HG03108 (cell line): ENCODE measurements at regions not wholly inside any gene's neighbourhood (a gene's known extent, or its start where the extent isn't known, plus 50 kb on each side); places are given as distances from the start of the nearest gene placed in this dataset.
A peak's percentile ranks its signal among the peaks of the same experiment; 100 is the strongest.

Experiments
- ATAC-seq: cut with Tn5 transposase; IDR thresholded peaks from one replicate; pipeline ENCODE4 v1.9.1; 2021; ENCODE audit warnings: moderate library complexity; ENCODE audit not compliant: unreplicated experiment

DNA sequence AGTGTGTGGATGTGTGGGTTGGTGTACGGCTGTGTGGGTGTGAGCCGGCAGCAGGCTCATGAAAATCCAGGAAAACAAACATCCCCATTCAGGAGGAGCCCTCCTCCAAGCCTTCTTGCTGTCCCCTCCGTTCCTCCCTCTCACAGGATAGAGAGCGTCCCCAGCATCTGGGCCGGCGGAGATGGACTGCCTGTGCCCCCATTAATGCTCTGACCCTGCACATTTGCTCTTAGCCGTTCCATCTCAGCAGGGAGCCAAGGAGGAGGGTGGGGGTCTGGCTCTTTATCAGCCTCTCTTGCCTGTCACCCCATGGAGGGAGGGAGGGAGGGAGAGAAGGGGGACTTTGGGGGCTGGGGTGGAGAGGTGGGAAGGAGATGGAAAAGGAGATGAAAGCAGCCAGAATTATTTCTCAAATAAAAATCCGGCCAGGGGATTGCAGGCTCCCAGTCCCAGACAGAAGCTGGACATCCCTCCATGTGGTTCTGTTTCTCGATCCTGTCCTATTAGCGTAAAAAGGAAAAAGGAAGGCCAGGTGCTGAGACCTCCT is 240.0 kb upstream of the ZFHX3 start:
- ATAC-seq: no peak

DNA sequence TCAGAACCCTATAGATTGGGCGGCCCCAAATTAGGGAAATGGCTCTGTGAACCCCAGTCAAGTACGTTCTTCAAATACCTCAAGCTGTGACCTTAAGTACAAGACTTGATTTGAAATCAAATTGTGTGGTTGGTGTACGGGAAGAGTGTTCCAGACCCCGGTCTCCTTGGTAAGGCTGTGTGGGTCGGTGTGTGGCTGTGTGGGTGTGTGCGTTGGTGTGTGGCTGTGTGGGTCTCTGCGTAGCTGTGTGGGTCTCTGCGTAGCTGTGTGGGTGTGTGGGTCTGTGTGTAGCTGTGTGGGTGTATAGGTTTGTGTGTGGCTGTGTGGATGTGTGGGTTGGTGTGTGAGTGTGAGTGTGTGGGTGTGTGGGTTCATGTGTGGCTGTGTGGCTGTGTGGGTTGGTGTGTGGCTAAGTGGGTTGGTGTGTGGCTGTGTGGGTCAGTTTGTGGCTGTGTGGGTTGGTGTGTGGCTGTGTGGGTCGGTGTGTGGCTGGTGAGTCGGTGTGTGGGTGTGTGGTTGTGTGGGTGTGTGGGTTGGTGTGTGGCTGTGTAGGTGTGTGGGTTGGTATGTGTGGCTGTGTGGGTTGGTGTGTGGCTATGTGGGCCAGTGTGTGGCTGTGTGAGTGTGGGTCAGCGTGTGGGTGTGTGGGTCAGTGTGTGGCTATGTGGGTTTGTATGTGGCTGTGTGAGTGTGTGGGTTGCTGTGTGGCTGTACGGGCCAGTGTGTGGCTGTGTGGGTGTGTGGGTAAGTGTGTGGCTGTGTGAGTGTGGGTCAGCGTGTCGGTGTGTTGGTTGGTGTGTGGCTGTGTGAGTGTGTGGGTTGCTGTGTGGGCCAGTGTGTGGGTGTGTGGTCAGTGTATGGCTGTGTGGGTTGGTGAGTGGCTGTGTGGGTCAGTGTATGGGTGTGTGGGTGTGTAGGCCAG is 238.7 kb upstream of the ZFHX3 start:
- no peak for ATAC-seq

DNA sequence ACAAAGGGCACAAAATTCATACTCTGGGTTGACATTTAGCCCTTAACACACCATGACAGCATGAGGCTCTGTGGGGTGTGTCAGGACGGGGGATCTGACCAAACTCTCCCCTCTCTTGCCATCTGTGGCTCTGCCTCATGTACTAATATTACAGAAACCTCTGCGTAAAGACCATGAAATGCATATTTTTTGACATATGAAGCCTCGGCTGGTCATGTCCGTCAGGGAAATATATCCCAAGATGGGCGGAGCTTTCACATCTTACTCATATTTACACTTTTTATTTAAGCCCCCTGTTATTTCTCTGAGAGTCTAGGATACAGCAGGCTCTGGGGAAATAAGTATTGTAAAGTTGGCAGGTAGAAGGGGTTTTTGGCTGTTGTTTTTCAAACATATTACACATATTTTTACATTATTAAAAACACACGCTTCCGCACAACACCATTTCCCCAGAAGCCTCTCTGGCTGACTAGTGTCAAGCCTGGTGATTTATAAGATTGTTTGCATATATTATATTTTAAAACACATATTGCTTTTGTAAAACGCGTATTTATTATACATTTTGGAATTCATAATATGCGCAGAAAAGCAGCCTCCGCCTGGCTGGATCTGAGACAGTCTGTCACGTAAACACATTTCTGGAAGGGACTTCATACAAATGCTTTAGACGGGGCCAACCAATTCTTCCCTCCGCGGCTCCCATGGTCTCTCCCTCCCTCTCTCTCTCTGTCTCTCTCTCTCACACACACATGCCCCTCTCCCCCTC is 237.7 kb upstream of the ZFHX3 start:
- ATAC-seq: no peak

DNA sequence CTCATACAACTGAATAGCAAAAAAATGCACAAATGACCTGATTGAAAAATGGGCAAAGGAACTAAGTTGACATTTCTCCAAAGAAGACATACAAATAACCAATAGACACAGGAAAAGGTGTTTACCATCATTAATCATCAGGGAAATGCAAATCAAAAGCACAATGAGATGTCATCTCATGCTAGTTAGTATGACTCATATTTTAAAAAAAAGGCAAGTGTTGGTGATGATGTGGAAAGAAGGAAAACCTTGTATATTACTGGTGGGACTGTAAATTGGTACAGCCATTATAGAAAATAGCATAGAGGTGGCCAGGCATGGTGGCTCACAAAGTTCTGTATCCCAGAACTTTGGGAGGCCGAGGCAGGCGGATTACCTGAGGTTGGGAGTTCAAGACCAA is 232.5 kb upstream of the ZFHX3 start:
- ATAC-seq: no peak

DNA sequence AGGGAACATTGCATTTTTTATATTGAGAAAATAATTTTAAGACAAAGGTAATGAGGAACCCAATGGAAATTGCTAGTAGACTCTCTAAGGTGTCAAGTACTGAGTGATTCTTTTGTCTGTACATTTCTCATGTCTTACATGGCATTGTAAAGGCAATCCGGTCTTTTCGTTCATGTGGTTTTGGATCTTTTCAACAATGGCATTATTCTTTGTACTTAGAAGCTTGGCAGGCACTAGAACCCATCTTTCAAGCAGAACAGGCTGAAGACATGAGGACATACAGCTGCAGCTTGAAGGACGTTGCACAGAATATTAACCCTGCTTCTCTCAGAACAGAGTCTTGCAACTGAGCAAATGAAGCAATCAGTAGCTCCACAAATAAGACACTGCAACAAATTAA is 231.5 kb upstream of the ZFHX3 start:
- no peak for ATAC-seq

DNA sequence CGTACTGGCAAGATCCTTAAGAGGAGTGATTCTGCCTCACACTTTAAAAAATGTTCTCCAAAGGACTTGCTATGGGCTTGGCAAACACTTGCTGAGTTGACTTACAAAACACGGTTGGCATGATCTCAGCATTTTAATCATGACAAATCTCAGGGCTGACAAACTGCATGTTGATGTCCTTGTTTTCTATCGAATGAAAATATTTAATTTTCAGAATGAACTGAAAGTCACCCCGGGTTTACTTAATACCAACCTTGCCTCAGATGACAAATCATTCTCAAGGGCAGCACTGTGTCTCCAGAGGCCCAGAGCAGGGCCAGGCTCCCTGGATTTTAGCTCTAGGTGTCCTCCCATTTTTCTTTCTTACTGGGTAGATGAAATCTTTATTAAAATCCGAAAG is 229.1 kb upstream of the ZFHX3 start:
- no peak for ATAC-seq

DNA sequence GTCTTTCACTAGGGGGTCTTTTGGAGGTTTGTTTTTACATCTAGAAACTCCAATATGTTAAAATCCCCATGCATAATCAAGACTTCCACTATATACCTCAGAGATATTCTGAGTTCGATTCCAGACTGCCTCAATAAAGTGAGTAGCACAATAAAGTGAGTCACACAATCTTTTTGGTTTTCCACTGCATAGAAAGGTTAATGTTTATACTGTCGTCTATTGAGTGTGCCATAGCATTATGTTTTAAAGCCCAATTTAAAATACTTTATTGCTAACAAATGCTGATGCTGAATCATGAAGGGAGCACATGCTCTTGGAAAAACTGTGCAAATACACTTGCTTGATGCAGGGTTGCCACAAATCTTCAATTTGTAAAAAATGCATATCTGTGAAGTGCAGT is 227.5 kb upstream of the ZFHX3 start:
- ATAC-seq: no peak

DNA sequence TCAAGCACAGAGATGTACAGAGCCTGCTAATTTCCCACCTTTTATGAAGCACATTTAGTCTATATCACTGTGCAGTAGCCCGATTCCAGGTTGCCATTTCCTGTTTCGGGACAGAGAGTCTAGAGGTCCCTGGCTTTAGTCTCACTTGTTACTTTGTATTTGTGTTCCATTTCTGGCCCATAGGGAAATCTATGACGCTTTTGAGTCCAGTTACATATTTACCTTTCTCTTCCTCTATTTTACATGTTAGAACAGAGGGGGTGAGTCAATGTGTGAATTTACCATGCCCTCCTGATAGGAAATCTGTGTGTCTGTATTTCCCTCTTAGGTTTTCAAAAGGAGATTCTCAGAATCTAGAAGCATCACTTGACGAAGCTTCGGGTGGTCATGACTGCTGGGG is 227.1 kb upstream of the ZFHX3 start:
- ATAC-seq: peak; percentile 71

DNA sequence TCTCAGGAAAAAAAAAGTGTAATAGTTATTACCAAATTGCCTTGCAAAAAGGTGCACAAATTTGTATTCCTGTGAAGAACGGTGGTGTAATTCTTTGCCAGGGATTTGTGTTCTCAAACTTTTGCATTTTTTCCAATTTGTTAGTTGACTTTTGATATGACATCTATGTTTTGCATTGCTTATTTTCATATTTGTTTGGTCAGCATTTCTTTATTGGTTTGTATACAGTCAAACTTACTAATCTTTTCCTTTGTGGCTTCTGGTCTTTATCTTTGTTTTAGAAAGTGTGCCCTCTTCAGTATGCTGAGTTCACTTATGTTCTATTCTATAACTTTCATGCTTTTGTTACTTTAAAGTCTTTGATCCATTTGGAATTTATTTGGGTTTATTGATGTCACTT is 226.2 kb upstream of the ZFHX3 start:
- ATAC-seq: no peak

DNA sequence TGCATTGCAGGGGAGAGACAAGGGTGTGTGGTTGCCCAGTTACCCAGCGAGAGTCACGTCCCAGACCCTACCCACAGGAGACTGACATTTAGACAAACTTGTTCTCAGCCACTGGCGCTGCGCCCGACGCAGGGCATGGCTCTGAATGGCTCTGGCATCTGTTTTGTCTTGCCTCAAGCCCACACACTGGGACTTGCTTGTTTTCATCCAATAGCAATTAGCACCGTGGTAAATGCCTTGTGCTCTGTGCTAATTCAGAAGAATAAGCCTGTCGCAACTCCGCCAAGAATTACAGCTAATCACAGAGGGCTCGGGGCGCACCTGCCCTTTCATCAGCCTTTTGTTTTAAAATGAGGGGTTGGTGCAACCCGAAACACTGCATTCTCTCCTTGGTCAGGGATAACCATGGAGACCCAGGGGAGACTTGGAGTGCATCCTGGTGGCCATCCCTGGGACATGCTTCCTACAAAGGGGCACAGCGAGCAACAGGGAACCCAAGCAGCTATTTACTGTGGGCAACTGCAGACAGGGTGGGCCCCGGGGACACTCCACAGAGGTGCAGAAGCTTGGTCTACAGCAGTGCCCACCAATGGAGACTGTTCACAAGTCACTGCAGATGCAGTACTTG is 220.6 kb upstream of the ZFHX3 start:
- no peak for ATAC-seq

DNA sequence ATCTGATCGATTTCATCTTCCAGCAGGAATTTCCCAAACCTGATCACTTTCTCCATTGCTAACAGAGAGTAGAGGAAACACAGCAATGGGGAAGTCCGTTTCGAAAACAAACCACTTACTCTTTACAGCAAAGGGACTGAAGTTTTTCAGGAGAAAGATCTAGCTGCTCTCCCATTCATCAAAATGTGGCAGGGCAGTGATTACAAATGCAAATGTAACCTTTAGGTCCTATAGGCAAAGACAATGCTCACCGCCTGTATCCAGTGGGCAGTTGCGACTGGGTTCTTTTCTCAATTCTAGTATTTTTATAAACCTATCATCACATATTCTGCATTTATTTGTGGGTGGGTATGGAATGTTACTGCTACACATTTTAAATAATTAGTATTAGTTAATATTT is 218.0 kb upstream of the ZFHX3 start:
- ATAC-seq: no peak

DNA sequence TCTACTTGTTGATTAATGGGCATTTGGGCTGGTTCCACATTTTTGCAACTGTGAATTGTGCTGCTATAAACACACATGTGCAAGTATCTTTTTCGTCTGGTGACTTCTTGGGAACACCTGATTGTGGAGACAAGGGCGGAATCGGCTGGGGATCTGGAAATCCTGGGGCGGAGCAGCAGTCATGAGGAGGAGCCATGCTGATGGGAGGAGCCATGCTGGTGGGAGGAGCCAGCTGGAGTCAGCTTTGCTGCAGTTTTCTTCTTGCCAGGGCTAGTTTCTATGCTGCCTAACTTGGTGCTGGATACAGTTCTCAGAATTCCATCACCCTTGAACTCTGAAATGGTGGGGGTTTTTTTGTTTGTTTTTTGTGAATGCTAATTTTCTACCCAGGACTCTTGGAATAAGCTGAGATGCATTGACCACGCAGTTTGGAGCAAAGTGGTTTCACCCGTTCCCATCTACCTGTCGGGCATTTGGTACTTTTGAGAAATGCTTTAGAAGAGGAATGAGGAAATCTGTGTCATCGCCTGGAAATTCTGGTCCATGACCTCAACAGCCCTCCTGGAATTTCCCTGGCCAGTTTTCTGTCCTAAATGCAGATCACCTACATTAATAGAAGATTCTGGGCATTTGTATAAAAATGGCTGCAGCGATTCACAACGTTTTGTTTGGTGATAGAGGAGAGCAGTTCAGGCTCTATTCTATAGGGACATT is 217.4 kb upstream of the ZFHX3 start:
- no peak for ATAC-seq

DNA sequence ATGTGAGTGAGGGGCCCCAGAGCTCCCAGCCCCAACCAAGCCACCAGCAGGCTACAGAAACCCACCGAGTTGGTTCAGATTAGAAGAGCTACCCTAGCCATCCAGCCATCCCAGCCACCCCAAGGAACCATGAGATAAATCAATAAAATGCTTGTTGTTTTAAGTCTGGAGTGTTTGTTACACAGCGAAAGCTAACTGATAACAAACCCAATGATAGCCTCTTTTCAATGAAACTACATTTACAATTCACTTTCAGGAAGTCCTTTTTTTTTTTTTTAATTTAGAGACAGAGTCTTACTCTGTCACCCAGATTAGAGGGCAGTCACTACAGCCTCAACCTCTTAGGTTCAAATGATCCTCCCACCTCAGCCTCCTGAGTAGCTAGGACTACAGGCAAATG is 215.0 kb upstream of the ZFHX3 start:
- no peak for ATAC-seq

DNA sequence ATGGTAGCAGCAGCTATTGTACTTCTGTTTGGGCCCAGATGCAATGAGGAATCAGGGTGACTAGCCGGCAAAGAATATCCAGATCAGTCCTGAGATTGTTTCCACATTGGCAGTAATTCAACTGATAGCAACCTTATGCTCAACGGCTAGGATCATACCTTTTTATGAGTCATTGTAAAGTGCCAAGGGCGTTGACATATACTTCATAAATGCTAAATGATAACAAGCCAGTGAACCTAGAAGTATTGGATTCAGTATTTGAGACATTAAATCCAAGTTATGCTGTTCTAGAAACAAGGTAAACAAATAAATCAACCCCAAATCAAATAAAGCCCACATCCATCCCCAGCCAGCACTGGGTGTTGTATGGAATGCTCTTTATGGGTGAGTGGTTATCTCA is 207.1 kb upstream of the ZFHX3 start:
- ATAC-seq: no peak

DNA sequence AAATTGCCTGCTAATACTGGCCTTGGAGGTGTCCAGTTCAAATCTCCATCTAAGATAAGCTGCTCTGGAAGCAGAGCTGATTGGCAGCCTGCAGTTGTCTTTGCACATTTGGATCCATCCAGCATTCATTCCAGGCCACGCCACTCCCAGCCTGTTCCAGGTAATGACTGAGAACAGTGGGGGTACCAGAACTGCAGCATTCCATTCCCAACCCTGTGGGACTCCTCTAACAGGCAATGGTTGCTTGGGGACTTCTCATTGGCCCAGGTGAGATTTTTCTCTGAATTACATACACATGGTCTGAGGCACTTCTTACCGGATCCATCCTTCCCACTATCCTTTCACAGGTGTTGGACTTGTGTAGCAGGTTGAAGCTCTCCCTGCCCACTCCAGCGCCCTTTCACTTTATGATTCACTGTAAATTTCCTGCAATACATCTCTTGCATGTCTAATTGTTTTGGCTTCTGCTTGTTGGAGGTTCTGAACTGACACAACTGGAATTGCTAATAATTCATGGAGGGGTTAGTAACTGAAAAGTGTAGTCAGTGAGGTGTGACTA is 206.1 kb upstream of the ZFHX3 start:
- no peak for ATAC-seq

DNA sequence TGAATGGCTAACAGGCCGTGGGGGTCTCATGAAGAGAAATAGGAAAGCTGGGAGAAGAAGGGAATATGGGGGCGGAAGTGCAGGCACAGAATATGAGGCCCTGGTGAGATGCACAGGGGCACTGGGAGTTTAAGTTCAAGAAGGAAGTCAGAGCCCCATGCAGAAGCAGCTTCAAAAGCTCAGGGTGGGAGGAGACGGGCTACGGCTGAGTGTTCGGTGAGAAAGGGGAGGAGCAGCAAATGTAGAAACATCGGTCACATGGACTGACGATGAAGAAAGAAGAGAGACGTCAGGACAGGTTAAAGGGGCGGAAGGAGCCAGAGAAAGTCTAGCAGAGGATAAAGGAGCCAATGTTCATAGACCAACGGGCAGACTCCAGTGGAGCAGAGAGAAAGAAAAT is 204.5 kb upstream of the ZFHX3 start:
- no peak for ATAC-seq

DNA sequence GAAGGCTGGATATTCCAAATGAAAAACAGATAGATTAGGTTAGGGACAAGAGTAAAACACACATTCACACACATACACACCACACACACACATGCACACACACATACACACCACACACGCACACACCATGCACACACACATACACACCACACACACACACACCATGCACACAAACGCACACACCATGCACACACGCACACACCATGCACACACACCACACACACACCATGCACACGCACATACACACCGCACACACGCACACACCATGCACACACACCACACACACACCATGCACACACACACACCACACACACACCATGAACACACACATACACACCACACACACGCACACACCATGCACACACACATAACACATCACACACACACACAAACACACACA is 203.7 kb upstream of the ZFHX3 start:
- ATAC-seq: no peak

DNA sequence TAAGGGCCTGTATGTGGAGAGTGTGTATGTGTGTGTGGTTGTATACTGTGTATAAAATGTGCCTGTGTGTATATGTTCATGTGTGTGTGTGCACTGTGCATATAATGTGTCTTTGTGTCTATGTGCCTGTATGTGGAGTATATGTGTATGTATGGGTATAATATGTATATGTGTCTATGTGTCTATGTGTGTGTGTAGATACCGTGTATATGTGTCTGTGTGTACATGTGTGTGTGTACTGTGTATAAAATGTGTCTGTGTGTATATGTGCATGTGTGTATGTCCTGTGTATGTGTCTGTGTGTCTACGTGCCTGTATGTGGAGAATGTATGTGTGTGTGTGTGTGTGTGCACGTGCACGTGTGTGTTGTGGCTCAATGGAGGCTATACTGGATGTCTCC is 200.4 kb upstream of the ZFHX3 start:
- no peak for ATAC-seq

DNA sequence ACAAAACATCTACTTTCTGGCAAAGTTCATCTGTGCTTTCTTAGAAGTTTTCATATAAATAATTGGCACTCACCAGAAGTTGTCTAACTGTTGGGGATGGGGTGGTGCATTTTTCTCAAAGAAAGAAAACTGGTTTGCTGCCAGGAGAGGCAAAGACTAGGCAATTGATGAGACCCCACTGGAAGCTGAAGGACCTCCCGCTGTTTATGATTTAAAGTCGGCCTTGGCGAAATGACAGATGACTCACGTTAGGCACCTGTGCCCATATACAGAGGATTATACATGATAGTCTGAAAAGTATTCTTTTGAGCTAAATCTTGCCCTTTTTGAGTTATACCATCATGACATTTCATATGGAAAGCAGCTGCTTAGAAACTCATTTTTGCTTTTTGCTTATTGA is 193.0 kb upstream of the ZFHX3 start:
- no peak for ATAC-seq

DNA sequence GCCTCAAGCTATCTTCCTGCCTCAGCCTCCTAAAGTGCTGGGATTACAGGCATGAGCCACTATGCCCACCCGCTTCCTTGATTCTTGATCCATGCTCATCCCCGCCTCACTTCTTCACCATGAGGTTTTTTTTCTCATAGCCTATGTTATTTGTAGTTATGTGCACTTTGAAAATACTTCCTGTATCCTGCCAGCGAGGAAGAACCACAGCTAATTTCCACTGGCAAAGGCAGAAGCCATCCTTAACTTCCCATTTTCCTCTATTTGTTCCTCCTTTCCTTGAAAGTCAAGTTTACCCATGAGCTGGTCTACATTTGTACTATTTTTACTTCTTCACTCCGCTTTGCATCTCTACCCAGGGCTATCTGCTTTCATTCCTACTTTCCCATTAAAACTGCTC is 189.7 kb upstream of the ZFHX3 start:
- no peak for ATAC-seq

DNA sequence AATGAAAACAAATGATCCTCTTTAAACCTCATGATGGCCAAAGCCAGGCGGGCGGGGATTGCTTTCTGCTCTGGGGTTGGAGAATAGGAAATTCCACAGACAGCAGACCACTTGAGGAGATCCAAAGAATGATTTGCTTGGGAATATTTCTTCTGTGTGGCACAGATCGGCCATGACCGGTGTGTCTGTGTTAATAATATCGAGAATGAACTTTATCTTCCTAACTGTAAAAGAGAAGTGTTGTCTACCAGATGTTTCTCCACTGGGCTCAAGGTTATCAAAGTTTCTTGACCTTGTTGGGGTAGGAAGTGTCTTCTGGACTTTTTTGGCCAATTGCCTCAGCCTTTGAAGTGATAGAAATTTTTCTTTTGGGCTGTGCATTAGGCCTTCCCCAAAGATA is 186.6 kb upstream of the ZFHX3 start:
- ATAC-seq: no peak
